ENCODE measurements at regions not wholly inside any gene's neighbourhood (a gene's known extent, or its start where the extent isn't known, plus 50 kb on each side); places are given as distances from the start of the nearest gene placed in this dataset.

GRCh38 chrY:15402451-15402850, 878.1 kb downstream of the NLGN4Y start:
- TF ChIP-seq, protein P1, sequence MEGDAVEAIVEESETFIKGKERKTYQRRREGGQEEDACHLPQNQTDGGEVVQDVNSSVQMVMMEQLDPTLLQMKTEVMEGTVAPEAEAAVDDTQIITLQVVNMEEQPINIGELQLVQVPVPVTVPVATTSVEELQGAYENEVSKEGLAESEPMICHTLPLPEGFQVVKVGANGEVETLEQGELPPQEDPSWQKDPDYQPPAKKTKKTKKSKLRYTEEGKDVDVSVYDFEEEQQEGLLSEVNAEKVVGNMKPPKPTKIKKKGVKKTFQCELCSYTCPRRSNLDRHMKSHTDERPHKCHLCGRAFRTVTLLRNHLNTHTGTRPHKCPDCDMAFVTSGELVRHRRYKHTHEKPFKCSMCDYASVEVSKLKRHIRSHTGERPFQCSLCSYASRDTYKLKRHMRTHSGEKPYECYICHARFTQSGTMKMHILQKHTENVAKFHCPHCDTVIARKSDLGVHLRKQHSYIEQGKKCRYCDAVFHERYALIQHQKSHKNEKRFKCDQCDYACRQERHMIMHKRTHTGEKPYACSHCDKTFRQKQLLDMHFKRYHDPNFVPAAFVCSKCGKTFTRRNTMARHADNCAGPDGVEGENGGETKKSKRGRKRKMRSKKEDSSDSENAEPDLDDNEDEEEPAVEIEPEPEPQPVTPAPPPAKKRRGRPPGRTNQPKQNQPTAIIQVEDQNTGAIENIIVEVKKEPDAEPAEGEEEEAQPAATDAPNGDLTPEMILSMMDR (IDR thresholded peaks at IDR 0.05; ENCODE audit: borderline replicate concordance, extremely low read depth, low read length, poor library complexity, severe bottlenecking) = no peak
- TF ChIP-seq EZH2 (IDR thresholded peaks at IDR 0.05; ENCODE audit: borderline replicate concordance, low read depth, low read length, severe bottlenecking) = no peak
